ENCODE measurements at regions not wholly inside any gene's neighbourhood (a gene's known extent, or its start where the extent isn't known, plus 50 kb on each side); places are given as distances from the start of the nearest gene placed in this dataset.

- CTCF ChIA-PET = no interaction called here
- H3K36me3 ChIP-seq (ENCODE audit: control insufficient read depth, insufficient read depth, low read length) = no peaks in the 10 kb centered on the region
- POLR2A ChIA-PET = no interaction called here
- H3K27me3 ChIP-seq (ENCODE audit: control insufficient read depth, insufficient read depth, low read length) = no peaks in the 10 kb centered on the region
- H3K4me3 ChIP-seq (ENCODE audit: low read depth, low read length) = no peak overlapping the region
- no peak for TF ChIP-seq CTCF (IDR thresholded peaks at IDR 0.05; ENCODE audit: insufficient read depth, low read depth, low read length)
- no peak for DNase-seq (ENCODE audit: low read depth)
These were observed 78.0 kb upstream of the HNMT start for GRCh38 chr2:137886083-137886831.

- H3K36me3 ChIP-seq (ENCODE audit: control insufficient read depth, insufficient read depth, low read length) = no peaks in the 10 kb centered on the region
- CTCF ChIA-PET = interaction anchor here (0.6 to 2.6 kb wide), 8 partner anchors 9 to 938 kb away, joined by 3 to 13 read pairs (median 3); no protein-coding TSS in a partner anchor
- peak; percentile 54 for TF ChIP-seq CTCF (IDR thresholded peaks at IDR 0.05; ENCODE audit: insufficient read depth, low read depth, low read length)
- DNase-seq (ENCODE audit: low read depth) = no peak
- POLR2A ChIA-PET = no interaction called here
- H3K27me3 ChIP-seq (ENCODE audit: control insufficient read depth, insufficient read depth, low read length) = no peaks in the 10 kb centered on the region
- no peak overlapping the region for H3K4me3 ChIP-seq (ENCODE audit: low read depth, low read length)
These were observed 75.4 kb upstream of the HNMT start for GRCh38 chr2:137888845-137889244.

GRCh38 chr2:137892739-137893138, 71.5 kb upstream of the HNMT start:
- ChIA-PET CTCF (interaction anchor here (0.8 kb wide), 1 partner anchor 934 kb away, joined by 3 read pairs; no protein-coding TSS in a partner anchor), POLR2A (no interaction called here)
- TF ChIP-seq CTCF (IDR thresholded peaks at IDR 0.05; ENCODE audit: insufficient read depth, low read depth, low read length) = no peak
- DNase-seq (ENCODE audit: low read depth) = no peak
- H3K4me3 ChIP-seq (ENCODE audit: low read depth, low read length) = no peak overlapping the region
- H3K36me3 ChIP-seq (ENCODE audit: control insufficient read depth, insufficient read depth, low read length) = no peaks in the 10 kb centered on the region
- no peaks in the 10 kb centered on the region for H3K27me3 ChIP-seq (ENCODE audit: control insufficient read depth, insufficient read depth, low read length)

GRCh38 chr2:137893145-137893544, 71.1 kb upstream of the HNMT start:
- TF ChIP-seq CTCF (IDR thresholded peaks at IDR 0.05; ENCODE audit: insufficient read depth, low read depth, low read length) = no peak
- CTCF ChIA-PET = interaction anchor here (0.8 kb wide), 1 partner anchor 934 kb away, joined by 3 read pairs; no protein-coding TSS in a partner anchor
- no peak for DNase-seq (ENCODE audit: low read depth)

GRCh38 chr2:137896467-137896866, 67.8 kb upstream of the HNMT start:
- DNase-seq (ENCODE audit: low read depth) = no peak
- Histone ChIP-seq H3K27me3 (ENCODE audit: control insufficient read depth, insufficient read depth, low read length) (no peaks in the 10 kb centered on the region; the same call in 1 of the 2 replicates), H3K4me3 (ENCODE audit: low read depth, low read length) (no peak overlapping the region), H3K36me3 (ENCODE audit: control insufficient read depth, insufficient read depth, low read length) (no peaks in the 10 kb centered on the region)
- ChIA-PET CTCF (interaction anchor here (2.0 kb wide), 1 partner anchor 8 kb away, joined by 5 read pairs; no protein-coding TSS in a partner anchor), POLR2A (no interaction called here)
- no peak for TF ChIP-seq CTCF (IDR thresholded peaks at IDR 0.05; ENCODE audit: insufficient read depth, low read depth, low read length)

More at GRCh38 chr2:137893145-137893544, 71.1 kb upstream of the HNMT start:
- H3K36me3 ChIP-seq (ENCODE audit: control insufficient read depth, insufficient read depth, low read length) = no peaks in the 10 kb centered on the region
- POLR2A ChIA-PET = no interaction called here
- no peak overlapping the region for H3K4me3 ChIP-seq (ENCODE audit: low read depth, low read length)
- H3K27me3 ChIP-seq (ENCODE audit: control insufficient read depth, insufficient read depth, low read length) = no peaks in the 10 kb centered on the region
